Omental fat pad (tissue), 3 donors: ENCODE measurements at regions not wholly inside any gene's neighbourhood (a gene's known extent, or its start where the extent isn't known, plus 50 kb on each side); places are given as distances from the start of the nearest gene placed in this dataset.

Source experiments
- ATAC-seq: fragments of 150-250 bp; one replicate; pipeline ENCODE4 v1.9.1; 2016; ENCODE audit warnings: mild to moderate bottlenecking, moderate library complexity; ENCODE audit not compliant: low FRiP score
- DNase-seq: peaks from one replicate; pipeline ENCODE4 v3.0.0-alpha.2; 2019; ENCODE audit warnings: low spot score
- TF ChIP-seq, protein P1 (sequence below), 3 donors: fragments of 450-650 bp; IDR thresholded peaks; one replicate each; pipeline ENCODE4 v1.5.1; 2016 to 2017; ENCODE audit warnings: antibody characterized with exemption in 3 of 3, mild to moderate bottlenecking in 3 of 3, moderate library complexity in 2 of 3

DNA sequence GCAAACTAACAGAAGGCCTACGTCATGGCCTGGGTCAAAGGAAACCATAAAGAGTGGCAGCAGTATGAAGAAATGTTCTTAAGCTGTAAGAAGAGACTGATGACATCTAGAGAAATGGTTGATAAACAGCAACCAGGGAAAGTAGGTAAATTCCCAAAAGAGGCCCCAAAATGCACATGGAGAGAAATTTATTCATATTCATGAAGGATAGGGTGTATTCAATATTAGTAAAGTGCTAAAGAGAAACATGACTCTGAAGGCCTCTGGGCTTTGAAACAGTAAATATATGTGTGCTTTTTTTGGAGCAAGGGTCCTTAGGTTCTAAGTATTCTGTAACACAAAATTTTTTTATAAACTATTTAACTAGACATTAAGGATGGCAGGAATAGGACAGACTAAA is 149.7 kb upstream of the GRIA1 start:
- DNase-seq = no peak
- no peak for ATAC-seq
- TF ChIP-seq, protein P1, sequence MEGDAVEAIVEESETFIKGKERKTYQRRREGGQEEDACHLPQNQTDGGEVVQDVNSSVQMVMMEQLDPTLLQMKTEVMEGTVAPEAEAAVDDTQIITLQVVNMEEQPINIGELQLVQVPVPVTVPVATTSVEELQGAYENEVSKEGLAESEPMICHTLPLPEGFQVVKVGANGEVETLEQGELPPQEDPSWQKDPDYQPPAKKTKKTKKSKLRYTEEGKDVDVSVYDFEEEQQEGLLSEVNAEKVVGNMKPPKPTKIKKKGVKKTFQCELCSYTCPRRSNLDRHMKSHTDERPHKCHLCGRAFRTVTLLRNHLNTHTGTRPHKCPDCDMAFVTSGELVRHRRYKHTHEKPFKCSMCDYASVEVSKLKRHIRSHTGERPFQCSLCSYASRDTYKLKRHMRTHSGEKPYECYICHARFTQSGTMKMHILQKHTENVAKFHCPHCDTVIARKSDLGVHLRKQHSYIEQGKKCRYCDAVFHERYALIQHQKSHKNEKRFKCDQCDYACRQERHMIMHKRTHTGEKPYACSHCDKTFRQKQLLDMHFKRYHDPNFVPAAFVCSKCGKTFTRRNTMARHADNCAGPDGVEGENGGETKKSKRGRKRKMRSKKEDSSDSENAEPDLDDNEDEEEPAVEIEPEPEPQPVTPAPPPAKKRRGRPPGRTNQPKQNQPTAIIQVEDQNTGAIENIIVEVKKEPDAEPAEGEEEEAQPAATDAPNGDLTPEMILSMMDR (IDR thresholded peaks at IDR 0.05) = no peak

DNA sequence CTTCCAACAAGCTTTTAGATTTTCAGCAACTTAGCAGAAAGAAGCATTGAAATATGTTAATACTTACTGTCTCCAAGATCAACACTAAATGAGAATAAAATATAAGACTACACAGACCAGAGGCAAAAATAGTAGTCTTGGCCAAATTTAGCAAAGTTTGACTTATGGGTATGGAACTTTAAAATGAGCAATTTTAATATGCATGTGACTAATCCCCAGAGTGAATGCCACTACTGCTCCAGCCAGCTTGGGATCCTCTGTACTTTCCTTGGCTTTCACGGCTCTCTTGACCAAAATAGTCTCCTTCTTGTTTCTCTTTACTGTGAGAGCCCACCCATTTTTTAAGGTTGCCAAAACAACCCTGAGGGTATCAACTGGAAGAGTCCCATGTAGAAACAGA is 148.0 kb upstream of the GRIA1 start:
- TF ChIP-seq, protein P1 (IDR thresholded peaks at IDR 0.05) = no peak
- DNase-seq (no peak), ATAC-seq (no peak)

DNA sequence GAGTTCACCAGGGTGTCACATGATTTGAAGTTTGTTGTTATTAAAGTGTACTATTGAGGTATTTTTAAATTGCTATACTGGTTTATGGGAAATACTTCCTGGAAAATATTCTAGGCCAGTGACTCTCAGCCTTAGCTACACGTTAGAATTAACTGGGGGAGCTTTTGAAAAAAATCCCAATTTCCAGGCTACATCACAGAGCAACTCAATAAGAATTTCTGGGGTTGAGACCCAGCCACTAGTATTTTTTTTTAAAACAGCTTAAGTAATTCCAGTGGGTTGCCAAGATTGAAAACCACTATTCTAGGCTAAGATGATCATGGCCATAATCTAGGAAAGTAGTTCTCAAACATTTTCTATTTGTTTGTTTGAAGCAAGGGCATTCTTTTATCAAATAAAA is 142.9 kb upstream of the GRIA1 start:
- ATAC-seq (no peak), DNase-seq (no peak)
- TF ChIP-seq, protein P1 (IDR thresholded peaks at IDR 0.05) = no peak

DNA sequence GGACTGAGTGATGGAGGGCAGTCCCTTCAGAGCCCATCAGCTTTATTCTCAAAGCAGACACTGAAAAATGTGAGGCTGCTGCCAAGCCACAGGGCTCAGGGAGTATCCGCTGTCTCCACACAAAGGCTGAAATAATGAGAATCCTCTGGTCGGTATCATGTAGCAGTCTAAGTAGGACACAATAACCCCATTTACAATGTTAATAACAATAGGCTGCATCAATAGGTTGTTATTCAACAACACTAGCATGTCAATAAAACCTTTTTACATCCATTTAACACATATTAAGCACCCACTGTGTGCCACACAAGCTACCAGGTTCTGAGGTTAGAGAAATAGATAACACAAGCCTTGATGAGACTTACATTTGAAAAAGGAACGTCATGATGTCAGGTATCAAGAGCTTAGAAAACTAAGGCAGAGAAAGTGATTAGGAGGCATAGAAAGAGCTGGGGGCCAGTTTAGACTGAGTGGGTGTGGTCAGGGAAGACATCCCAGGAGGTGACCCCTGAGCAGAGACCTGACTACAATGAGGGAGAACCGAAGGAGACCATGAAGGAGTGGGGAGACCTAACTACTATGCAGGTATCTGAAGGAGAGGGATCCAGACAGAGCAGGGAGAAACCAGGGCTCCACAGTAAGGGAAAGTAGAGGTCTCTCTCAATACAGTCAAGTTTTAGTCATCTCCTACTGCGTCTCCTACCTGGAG is 140.1 kb upstream of the GRIA1 start:
- TF ChIP-seq, protein P1 (IDR thresholded peaks at IDR 0.05) = no peak
- no peak for DNase-seq

DNA sequence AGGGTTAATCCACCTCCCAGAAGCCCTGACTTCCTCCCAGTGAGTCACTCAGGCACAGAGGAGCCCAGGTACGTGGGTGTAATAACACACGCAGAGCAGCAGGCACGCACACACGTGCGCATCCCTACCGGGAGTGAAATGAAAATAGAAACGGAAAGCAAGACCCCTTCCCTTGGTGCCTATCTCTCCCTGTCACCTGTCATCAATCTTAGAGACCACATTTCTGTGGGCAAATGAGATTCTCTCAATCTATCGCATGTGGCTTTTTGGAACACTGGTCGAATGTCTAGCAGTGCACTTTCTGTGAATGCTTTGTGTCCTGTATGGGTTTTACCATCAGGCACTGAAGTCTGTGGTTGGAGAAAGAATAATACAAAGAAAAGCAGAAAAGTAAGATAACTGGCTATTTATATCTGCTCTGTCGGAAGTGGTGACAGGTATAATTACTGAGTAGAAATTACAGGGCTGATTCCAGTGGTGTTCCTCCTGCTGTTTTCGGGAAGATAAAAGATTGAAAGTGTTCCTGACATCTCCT is 137.7 kb upstream of the GRIA1 start:
- TF ChIP-seq, protein P1 (IDR thresholded peaks at IDR 0.05) = no peak
- DNase-seq (no peak), ATAC-seq (no peak)

More for the DNA sequence above, 140.1 kb upstream of the GRIA1 start:
- ATAC-seq = no peak

DNA sequence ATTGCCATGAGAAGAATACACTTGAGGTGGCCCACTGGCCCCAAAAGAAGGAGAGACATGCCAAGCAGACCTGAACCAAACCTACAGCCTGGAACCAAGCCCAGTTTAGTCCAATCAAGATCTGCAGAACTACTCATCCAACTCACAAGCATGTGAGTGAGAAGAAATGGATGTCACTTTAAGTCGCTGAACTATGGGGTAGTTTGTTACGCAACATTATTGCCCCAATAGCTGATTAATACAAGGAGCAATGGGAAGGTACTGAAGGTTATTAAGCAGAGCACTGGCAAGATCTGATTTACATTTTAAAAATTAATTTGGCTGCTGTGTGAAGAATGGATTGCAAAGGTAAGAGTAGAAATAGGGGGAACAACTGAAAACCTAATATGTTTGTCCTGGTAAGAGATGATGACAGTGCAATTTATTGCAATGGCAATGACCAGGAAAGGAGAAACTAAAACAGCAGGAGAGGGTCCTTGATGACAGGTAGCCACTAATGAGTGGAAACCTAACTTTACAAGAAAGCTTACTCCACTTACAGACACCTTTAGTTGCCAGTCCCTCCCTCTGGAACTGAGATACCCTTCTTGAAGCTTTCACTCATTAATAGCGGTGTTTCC is 132.9 kb upstream of the GRIA1 start:
- ATAC-seq = no peak
- DNase-seq = no peak
- TF ChIP-seq, protein P1 (IDR thresholded peaks at IDR 0.05) = no peak
